HFFc6 (cell line): ENCODE measurements at regions not wholly inside any gene's neighbourhood (a gene's known extent, or its start where the extent isn't known, plus 50 kb on each side); places are given as distances from the start of the nearest gene placed in this dataset.

ENCODE experiments used
- DNase-seq: peaks from one replicate; pipeline ENCODE4 v3.0.0-alpha.2; 2018
- H3K27ac Mint-ChIP-seq: 2 replicates; pipeline ENCODE4 v1.8.0; 2020; ENCODE audit warnings: mild to moderate bottlenecking, mixed read lengths
- H3K27me3 Mint-ChIP-seq: 2 replicates; pipeline ENCODE4 v1.8.0; 2021; ENCODE audit warnings: mild to moderate bottlenecking, moderate library complexity, mixed read lengths; ENCODE audit not compliant: insufficient read depth
- H3K36me3 Mint-ChIP-seq: 2 replicates; pipeline ENCODE4 v1.8.0; 2021; ENCODE audit warnings: low read depth, mixed read lengths
- H3K4me1 Mint-ChIP-seq: 2 replicates; pipeline ENCODE4 v1.8.0; 2020; ENCODE audit warnings: low read depth, mixed read lengths
- H3K4me3 Mint-ChIP-seq: 2 replicates; pipeline ENCODE4 v1.8.0; 2020; ENCODE audit warnings: mild to moderate bottlenecking, moderate library complexity, mixed read lengths
- H3K9me3 Mint-ChIP-seq: 2 replicates; pipeline ENCODE4 v1.8.0; 2020; ENCODE audit warnings: mild to moderate bottlenecking, mixed read lengths
- TF ChIP-seq, protein P1 (sequence below): fragments of 200-600 bp; sonication (generic); IDR thresholded peaks from 2 replicates; pipeline ENCODE4 v1.5.0; 2021; ENCODE audit warnings: antibody characterized with exemption, mild to moderate bottlenecking

DNA sequence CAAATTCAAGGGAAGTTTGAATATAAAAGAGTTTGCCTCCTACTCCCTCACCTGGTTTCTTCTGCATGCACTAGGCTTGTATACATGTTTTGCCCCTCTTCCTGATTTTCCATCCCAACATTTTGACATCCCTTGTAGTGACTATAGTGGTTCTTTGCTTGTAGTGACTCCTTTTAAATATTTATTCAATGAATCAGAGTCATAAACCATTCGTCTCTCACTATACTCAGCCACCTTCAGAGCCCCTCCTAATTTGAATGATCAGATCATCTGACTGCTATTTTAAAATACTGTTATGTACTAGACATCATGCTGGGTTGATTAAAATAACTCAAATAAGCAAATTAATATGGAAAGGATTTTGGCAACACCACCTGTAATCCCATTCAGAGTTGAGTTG, 492.1 kb upstream of the PIK3C3 start:
- TF ChIP-seq, protein P1, sequence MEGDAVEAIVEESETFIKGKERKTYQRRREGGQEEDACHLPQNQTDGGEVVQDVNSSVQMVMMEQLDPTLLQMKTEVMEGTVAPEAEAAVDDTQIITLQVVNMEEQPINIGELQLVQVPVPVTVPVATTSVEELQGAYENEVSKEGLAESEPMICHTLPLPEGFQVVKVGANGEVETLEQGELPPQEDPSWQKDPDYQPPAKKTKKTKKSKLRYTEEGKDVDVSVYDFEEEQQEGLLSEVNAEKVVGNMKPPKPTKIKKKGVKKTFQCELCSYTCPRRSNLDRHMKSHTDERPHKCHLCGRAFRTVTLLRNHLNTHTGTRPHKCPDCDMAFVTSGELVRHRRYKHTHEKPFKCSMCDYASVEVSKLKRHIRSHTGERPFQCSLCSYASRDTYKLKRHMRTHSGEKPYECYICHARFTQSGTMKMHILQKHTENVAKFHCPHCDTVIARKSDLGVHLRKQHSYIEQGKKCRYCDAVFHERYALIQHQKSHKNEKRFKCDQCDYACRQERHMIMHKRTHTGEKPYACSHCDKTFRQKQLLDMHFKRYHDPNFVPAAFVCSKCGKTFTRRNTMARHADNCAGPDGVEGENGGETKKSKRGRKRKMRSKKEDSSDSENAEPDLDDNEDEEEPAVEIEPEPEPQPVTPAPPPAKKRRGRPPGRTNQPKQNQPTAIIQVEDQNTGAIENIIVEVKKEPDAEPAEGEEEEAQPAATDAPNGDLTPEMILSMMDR = no peak
- no peak overlapping the region for H3K27ac Mint-ChIP-seq
- H3K27me3 Mint-ChIP-seq = peaks cover 2% of the 10 kb centered on the region; the same call in 1 of the 2 replicates
- H3K4me1 Mint-ChIP-seq = peaks cover 11% of the 10 kb centered on the region; the same call in 1 of the 2 replicates
- no peaks in the 10 kb centered on the region for H3K36me3 Mint-ChIP-seq
- H3K9me3 Mint-ChIP-seq = peaks cover 15% of the 10 kb centered on the region
- no peak for DNase-seq
- H3K4me3 Mint-ChIP-seq = no peak overlapping the region

DNA sequence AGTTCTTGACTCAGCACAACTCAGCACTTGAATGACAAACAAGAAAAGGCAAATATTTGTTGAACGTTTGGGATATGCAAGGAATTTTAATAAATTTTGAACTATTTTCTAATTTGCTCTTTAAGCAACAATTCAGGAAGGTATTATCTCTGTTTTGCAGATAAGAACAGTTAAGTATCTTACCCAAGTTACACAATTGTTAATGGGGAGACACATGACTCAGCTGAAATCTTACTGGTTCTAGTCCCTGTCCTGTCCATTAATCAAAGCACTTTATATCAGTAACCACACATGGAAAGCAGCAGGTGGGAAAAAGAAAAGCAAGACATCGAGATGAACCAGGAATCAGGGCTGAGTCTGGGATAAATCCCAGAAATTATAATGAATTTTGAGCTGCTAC, 493.9 kb upstream of the PIK3C3 start:
- H3K4me1 Mint-ChIP-seq = no peaks in the 10 kb centered on the region; the same call in 1 of the 2 replicates
- TF ChIP-seq, protein P1 = no peak
- H3K27me3 Mint-ChIP-seq = peaks cover 2% of the 10 kb centered on the region; the same call in 1 of the 2 replicates
- no peaks in the 10 kb centered on the region for H3K36me3 Mint-ChIP-seq
- DNase-seq = no peak
- peaks cover 8% of the 10 kb centered on the region for H3K9me3 Mint-ChIP-seq
- H3K4me3 Mint-ChIP-seq = no peak overlapping the region
- H3K27ac Mint-ChIP-seq = no peak overlapping the region

DNA sequence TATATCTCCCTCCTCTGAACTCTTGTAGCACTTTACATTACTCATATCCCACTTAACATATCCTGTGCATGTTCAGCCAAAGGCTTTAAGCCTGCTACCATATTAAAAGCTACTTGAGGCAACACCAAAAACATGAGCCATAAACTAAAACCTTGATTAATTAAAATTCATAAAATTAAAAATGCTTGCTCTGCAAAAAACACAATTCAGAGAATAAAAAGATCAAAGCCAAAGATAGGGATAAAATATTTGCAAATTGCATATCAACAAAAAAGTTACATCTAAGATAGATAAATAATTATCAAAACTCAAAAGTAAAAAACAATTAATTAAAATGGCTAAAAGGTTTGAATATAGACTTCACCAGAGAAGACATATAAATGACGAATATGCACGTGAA, 495.4 kb upstream of the PIK3C3 start:
- TF ChIP-seq, protein P1 = no peak
- Mint-ChIP-seq H3K27ac (no peak overlapping the region), H3K4me3 (no peak overlapping the region), H3K27me3 (peaks cover 2% of the 10 kb centered on the region; the same call in 1 of the 2 replicates), H3K4me1 (no peaks in the 10 kb centered on the region), H3K9me3 (peaks cover 7% of the 10 kb centered on the region), H3K36me3 (no peaks in the 10 kb centered on the region)
- no peak for DNase-seq

DNA sequence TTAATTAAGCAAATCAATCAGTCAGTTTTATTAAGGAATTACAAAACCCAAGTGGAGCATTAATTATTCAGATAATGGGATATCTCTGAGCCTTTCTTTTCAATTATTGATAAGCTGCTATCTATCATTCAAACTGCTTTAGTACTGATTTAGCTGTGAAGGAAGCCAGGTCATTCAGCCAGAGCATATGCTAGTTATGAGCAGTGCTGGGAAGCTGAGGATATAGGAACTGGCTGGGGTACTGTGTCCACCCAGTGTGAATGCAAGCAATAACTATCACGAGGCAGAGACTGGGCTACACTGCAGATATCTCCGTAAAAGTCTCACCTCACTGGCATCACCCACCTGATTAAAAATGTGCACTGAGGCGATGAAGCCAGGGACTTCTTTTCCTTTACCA, 496.7 kb upstream of the PIK3C3 start:
- no peak for DNase-seq
- Mint-ChIP-seq H3K4me3 (no peak overlapping the region), H3K9me3 (peaks cover 2% of the 10 kb centered on the region), H3K27ac (no peak overlapping the region), H3K27me3 (peaks cover 2% of the 10 kb centered on the region; the same call in 1 of the 2 replicates), H3K4me1 (no peaks in the 10 kb centered on the region), H3K36me3 (no peaks in the 10 kb centered on the region)
- TF ChIP-seq, protein P1 = no peak

- no peak overlapping the region for H3K4me3 Mint-ChIP-seq
- H3K27me3 Mint-ChIP-seq = peaks cover under 1% of the 10 kb centered on the region; the same call in 1 of the 2 replicates
- no peak for DNase-seq
- no peaks in the 10 kb centered on the region for H3K4me1 Mint-ChIP-seq
- no peak overlapping the region for H3K27ac Mint-ChIP-seq
- H3K36me3 Mint-ChIP-seq = no peaks in the 10 kb centered on the region
- TF ChIP-seq, protein P1 = no peak
- no peaks in the 10 kb centered on the region; the same call in none of the 2 replicates for H3K9me3 Mint-ChIP-seq
Measured at GRCh38 chr18:41457765-41458326, 497.2 kb upstream of the PIK3C3 start.
